NCI-H524 (cell line): ENCODE measurements at regions not wholly inside any gene's neighbourhood (a gene's known extent, or its start where the extent isn't known, plus 50 kb on each side); places are given as distances from the start of the nearest gene placed in this dataset.
"Not testable (repeated sequence)": the region's sequence is repeated elsewhere in the genome, so short reads cannot be mapped to it uniquely, and the experiment has no call there.

ENCODE experiments used
- DNase-seq, 2 experiments: peaks; one replicate each; lab custom pipeline; 2025; lab: John Stamatoyannopoulos, UW

- not testable (repeated sequence) for DNase-seq
Observed at GRCh38 chr13:21261487-21262216, 85.2 kb downstream of the MRPL57 start.

- DNase-seq = not testable (repeated sequence)
Observed at GRCh38 chr13:21263909-21264308, 87.5 kb downstream of the MRPL57 start.

- DNase-seq = not testable (repeated sequence)
Observed at GRCh38 chr13:21268485-21268884, 92.0 kb downstream of the MRPL57 start.

GRCh38 chr13:21272439-21272838 lies 96.0 kb downstream of the MRPL57 start:
- not testable (repeated sequence) for DNase-seq

- DNase-seq = not testable (repeated sequence)
Observed at GRCh38 chr13:21274457-21274856, 98.0 kb downstream of the MRPL57 start.

GRCh38 chr13:21282065-21282464 lies 105.6 kb downstream of the MRPL57 start:
- DNase-seq = no peak

- DNase-seq = no peak
Observed at GRCh38 chr13:21287331-21287907, 111.0 kb downstream of the MRPL57 start.

GRCh38 chr13:21289475-21289874 lies 113.0 kb downstream of the MRPL57 start:
- DNase-seq = no peak

- DNase-seq = not testable (repeated sequence)
Observed at GRCh38 chr13:21290442-21291002, 114.1 kb downstream of the MRPL57 start.

GRCh38 chr13:21291840-21292239 lies 115.4 kb downstream of the MRPL57 start:
- no peak for DNase-seq

- DNase-seq = peak; percentile 55 to 80
Observed at GRCh38 chr13:21296991-21297390, 120.5 kb downstream of the MRPL57 start.

GRCh38 chr13:21297447-21297846 lies 121.0 kb downstream of the MRPL57 start:
- DNase-seq = peak; percentile 25 to 50

GRCh38 chr13:21297914-21298831 lies 121.7 kb downstream of the MRPL57 start:
- DNase-seq = peak; percentile 84 to 96

GRCh38 chr13:21304256-21304655 lies 127.8 kb downstream of the MRPL57 start:
- DNase-seq = no peak

- not testable (repeated sequence) for DNase-seq
Observed at GRCh38 chr13:21306300-21307073, 130.0 kb downstream of the MRPL57 start.

GRCh38 chr13:21307158-21307557 lies 130.7 kb downstream of the MRPL57 start:
- not testable (repeated sequence) for DNase-seq

GRCh38 chr13:21308906-21309305 lies 132.4 kb downstream of the MRPL57 start:
- no peak for DNase-seq

GRCh38 chr13:21309542-21310172 lies 133.2 kb downstream of the MRPL57 start:
- no peak for DNase-seq

GRCh38 chr13:21310220-21310619 lies 133.8 kb downstream of the MRPL57 start:
- no peak for DNase-seq

GRCh38 chr13:21314976-21315375 lies 138.5 kb downstream of the MRPL57 start:
- not testable (repeated sequence) for DNase-seq

- DNase-seq = no peak
Observed at GRCh38 chr13:21316376-21316775, 139.9 kb downstream of the MRPL57 start.
